IMR-90 (cell line): ENCODE measurements at regions not wholly inside any gene's neighbourhood (a gene's known extent, or its start where the extent isn't known, plus 50 kb on each side); places are given as distances from the start of the nearest gene placed in this dataset.

Experiments
- ATAC-seq: fragments of 200-7000 bp; cut with Tn5 transposase; 2 replicates; pipeline ENCODE4 v1.9.1; 2020; ENCODE audit warnings: low read depth, mild to moderate bottlenecking, moderate library complexity
- BruUV-seq: library from RNA; stranded (reverse); fragments of 400-500 nt; replicated peaks from 2 replicates; lab custom pipeline; 2021; lab: Mats Ljungman, UMichigan
- CTCF ChIA-PET: fragments of 300-600 bp; formaldehyde crosslinking; extraction: SDS; loops from one replicate; lab custom pipeline; 2021; ENCODE audit warnings: antibody characterized with exemption; lab: Yijun Ruan, JAX
- POLR2A ChIA-PET: fragments of 300-600 bp; sonication (Branson Sonifier 250); formaldehyde crosslinking; loops from one replicate; lab custom pipeline; 2022; ENCODE audit warnings: antibody characterized with exemption; ENCODE audit not compliant: unreplicated experiment; lab: Charles Lee
- DNase-seq: peaks from one replicate; pipeline ENCODE4 v3.0.0; 2013
- H2AFZ ChIP-seq: replicated peaks from 2 replicates; pipeline ENCODE3; 2013; ENCODE audit warnings: low read length, mild to moderate bottlenecking; ENCODE audit not compliant: poor library complexity
- H2AK5ac ChIP-seq: 2 replicates; pipeline ENCODE4 v1.6.1; 2013; ENCODE audit warnings: low read depth, low read length, inconsistent platforms
- H2AK9ac ChIP-seq: replicated peaks from 2 replicates; pipeline ENCODE3; 2013; ENCODE audit warnings: mild to moderate bottlenecking, low read depth, low read length, moderate library complexity; ENCODE audit not compliant: poor library complexity
- H2BK120ac ChIP-seq: 2 replicates; pipeline ENCODE4 v1.6.1; 2013; ENCODE audit warnings: low read depth, low read length, inconsistent platforms
- H2BK15ac ChIP-seq: 3 replicates; pipeline ENCODE4 v1.6.1; 2013; ENCODE audit warnings: low read depth, low read length, inconsistent platforms
- H2BK20ac ChIP-seq: 2 replicates; pipeline ENCODE4 v1.6.1; 2013; ENCODE audit warnings: low read depth, mild to moderate bottlenecking, inconsistent platforms, low read length, moderate library complexity
- H2BK5ac ChIP-seq: 2 replicates; pipeline ENCODE4 v1.6.1; 2013; ENCODE audit warnings: mild to moderate bottlenecking, low read depth, low read length, inconsistent platforms; ENCODE audit not compliant: poor library complexity, severe bottlenecking
- H3K14ac ChIP-seq: replicated peaks from 2 replicates; pipeline ENCODE4 v1.6.1; 2013; ENCODE audit warnings: low read depth, low read length, inconsistent platforms
- H3K18ac ChIP-seq: 2 replicates; pipeline ENCODE4 v1.6.1; 2013; ENCODE audit warnings: low read depth, low read length, control low read depth
- H3K23ac ChIP-seq: 2 replicates; pipeline ENCODE4 v1.6.1; 2013; ENCODE audit warnings: low read depth, low read length, inconsistent platforms
- H3K27ac ChIP-seq: 2 replicates; pipeline ENCODE4 v1.5.1; 2013; ENCODE audit warnings: mild to moderate bottlenecking, control low read depth, low read length; ENCODE audit not compliant: insufficient read depth
- H3K27me3 ChIP-seq: 2 replicates; pipeline ENCODE4 v1.6.1; 2013; ENCODE audit warnings: low read length; ENCODE audit not compliant: control insufficient read depth, insufficient read depth
- H3K36me3 ChIP-seq: 2 replicates; pipeline ENCODE4 v1.6.1; 2013; ENCODE audit warnings: low read length, mixed read lengths; ENCODE audit not compliant: control insufficient read depth, insufficient read depth
- H3K4ac ChIP-seq: 2 replicates; pipeline ENCODE4 v1.6.1; 2013; ENCODE audit warnings: low read depth, low read length, inconsistent platforms
- H3K4me1 ChIP-seq: 2 replicates; pipeline ENCODE4 v1.6.1; 2013; ENCODE audit warnings: low read length, mixed read lengths; ENCODE audit not compliant: control insufficient read depth, insufficient read depth
- H3K4me2 ChIP-seq: 2 replicates; pipeline ENCODE4 v1.6.1; 2013; ENCODE audit warnings: low read depth, mild to moderate bottlenecking, control low read depth, low read length, moderate library complexity
- H3K4me3 ChIP-seq: 2 replicates; pipeline ENCODE4 v1.5.1; 2013; ENCODE audit warnings: low read depth, mild to moderate bottlenecking, control low read depth, low read length, moderate library complexity; ENCODE audit not compliant: insufficient read depth
- H3K56ac ChIP-seq: 2 replicates; pipeline ENCODE4 v1.6.1; 2013; ENCODE audit warnings: low read length, inconsistent platforms; ENCODE audit not compliant: insufficient read depth; ENCODE audit errors: extremely low read depth
- H3K79me1 ChIP-seq, 2 experiments: 2 replicates each; pipeline ENCODE4 v1.6.1; 2013; ENCODE audit warnings: low read length in 2 of 2, inconsistent platforms in 1 of 2, low read depth in 1 of 2
- H3K9ac ChIP-seq: 2 replicates; pipeline ENCODE4 v1.6.1; 2013; ENCODE audit warnings: low read depth, low read length, control low read depth
- H3K9me1 ChIP-seq: 2 replicates; pipeline ENCODE4 v1.6.1; 2013; ENCODE audit warnings: low read length, inconsistent platforms; ENCODE audit not compliant: insufficient read depth
- H3K9me3 ChIP-seq: 2 replicates; pipeline ENCODE4 v1.6.1; 2013; ENCODE audit warnings: low read length; ENCODE audit not compliant: control insufficient read depth, insufficient read depth
- H4K20me1 ChIP-seq: 2 replicates; pipeline ENCODE4 v1.6.1; 2013; ENCODE audit warnings: low read length, inconsistent platforms; ENCODE audit not compliant: insufficient read depth
- H4K5ac ChIP-seq: 2 replicates; pipeline ENCODE4 v1.6.1; 2013; ENCODE audit warnings: mild to moderate bottlenecking, low read depth, low read length, control low read depth
- H4K8ac ChIP-seq, 2 experiments: 2 replicates each; pipeline ENCODE4 v1.6.1; 2013; ENCODE audit warnings: low read depth in 2 of 2, low read length in 2 of 2, control low read depth in 1 of 2, inconsistent platforms in 1 of 2
- H4K91ac ChIP-seq: 2 replicates; pipeline ENCODE4 v1.6.1; 2013; ENCODE audit warnings: low read depth, low read length, inconsistent platforms; ENCODE audit not compliant: insufficient read depth
- BHLHE40 ChIP-seq: fragments of 150-350 bp; IDR thresholded peaks from 2 replicates; pipeline ENCODE4 v1.6.1; 2016; ENCODE audit warnings: mild to moderate bottlenecking, low read depth, low read length
- CEBPB ChIP-seq: IDR thresholded peaks from 2 replicates; pipeline ENCODE4 v1.6.1; 2012; ENCODE audit warnings: low read depth, low read length, improper control_type of control experiment
- CHD1 ChIP-seq: IDR thresholded peaks from 2 replicates; pipeline ENCODE4 v1.6.1; 2012; ENCODE audit warnings: low read depth, low read length, improper control_type of control experiment
- FOS ChIP-seq: fragments of 150-350 bp; IDR thresholded peaks from 2 replicates; pipeline ENCODE4 v1.6.1; 2016; ENCODE audit warnings: low read depth, low read length
- MAZ ChIP-seq: IDR thresholded peaks from 2 replicates; pipeline ENCODE4 v1.6.1; 2012; ENCODE audit warnings: low read depth, mild to moderate bottlenecking, low read length, improper control_type of control experiment, moderate library complexity, borderline replicate concordance
- MXI1 ChIP-seq: IDR thresholded peaks from 2 replicates; pipeline ENCODE4 v1.6.1; 2012; ENCODE audit warnings: low read depth, mild to moderate bottlenecking, low read length, moderate library complexity, borderline replicate concordance
- NFE2L2 ChIP-seq: fragments of 150-350 bp; IDR thresholded peaks from 2 replicates; pipeline ENCODE4 v1.6.1; 2016; ENCODE audit warnings: low read depth, mild to moderate bottlenecking, low read length
- POLR2A ChIP-seq: IDR thresholded peaks from 2 replicates; pipeline ENCODE4 v1.6.1; 2012; ENCODE audit warnings: mild to moderate bottlenecking, low read depth, low read length
- RAD21 ChIP-seq: IDR thresholded peaks from 2 replicates; pipeline ENCODE4 v1.6.1; 2012; ENCODE audit warnings: low read length, improper control_type of control experiment
- RFX5 ChIP-seq: IDR thresholded peaks from 2 replicates; pipeline ENCODE4 v1.8.0; 2012; ENCODE audit warnings: low read depth, mild to moderate bottlenecking, low read length, moderate library complexity
- SMC3 ChIP-seq: fragments of 150-350 bp; IDR thresholded peaks from 2 replicates; pipeline ENCODE4 v1.6.1; 2016; ENCODE audit warnings: low read depth, mild to moderate bottlenecking, antibody characterized with exemption, low read length, moderate library complexity
- WGBS, 2 experiments: methylation state at CpG; one replicate each; pipeline versions ENCODE4 v1.1.5 to v1.1.7; 2013; ENCODE audit warnings: missing lambda C conversion rate in 2 of 2; ENCODE audit not compliant: insufficient read length in 1 of 2; ENCODE audit errors: extremely low coverage in 2 of 2; 5-methylcytosine and 5-hydroxymethylcytosine counted together
- dilution Hi-C: fragments of 300-500 bp; cut with HindIII; formaldehyde crosslinking; loops from one replicate; pipeline ENCODE4 v1.14.3; 2018; ENCODE audit warnings: low sequenced_read_pairs; ENCODE audit not compliant: unreplicated experiment
- in situ Hi-C: fragments of 300-500 bp; cut with MboI; formaldehyde crosslinking; loops from 3 replicates; pipeline ENCODE4 v1.14.3; 2019; ENCODE audit warnings: low sequenced_read_pairs, inconsistent platforms, mixed read lengths
- intact Hi-C: fragments of 100-400 bp; cut with micrococcal nuclease; formaldehyde crosslinking; loops from 2 replicates; pipeline ENCODE4 v1.10.0; 2022
- TF ChIP-seq, protein P1 (sequence below): fragments of 150-350 bp; IDR thresholded peaks from 2 replicates; pipeline ENCODE4 v1.6.1; 2016; ENCODE audit warnings: low read depth, mild to moderate bottlenecking, low read length, moderate library complexity, borderline replicate concordance

DNA sequence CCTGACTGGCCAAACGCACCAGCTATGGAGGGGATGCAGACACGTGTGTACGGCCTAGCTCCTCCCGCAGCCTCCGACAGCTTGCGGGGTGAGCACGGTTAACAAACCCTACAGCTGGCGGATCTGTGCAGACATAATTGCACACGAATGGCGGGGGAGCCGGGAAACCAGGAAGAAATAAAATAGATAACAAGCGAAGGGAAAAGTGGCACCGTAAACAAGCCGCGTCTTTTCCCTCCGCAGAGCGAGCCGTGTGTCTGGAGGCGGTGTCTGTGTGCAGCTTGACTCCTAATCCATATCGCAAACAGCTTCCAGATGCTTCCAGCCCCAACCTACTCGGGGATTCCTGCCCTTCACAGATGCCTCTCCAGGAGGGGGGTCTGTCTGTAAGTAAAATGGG lies 853.1 kb upstream of the SALL3 start:
- no peak overlapping the region for H4K8ac ChIP-seq
- no peak for DNase-seq
- H3K36me3 ChIP-seq = no peaks in the 10 kb centered on the region
- no peak overlapping the region for H3K4me3 ChIP-seq
- H3K56ac ChIP-seq = no peak overlapping the region
- no peak overlapping the region for H2BK15ac ChIP-seq
- no peak overlapping the region for H2BK5ac ChIP-seq
- no peak overlapping the region for H3K27ac ChIP-seq
- H3K4ac ChIP-seq = no peak overlapping the region
- no peak overlapping the region for H3K9ac ChIP-seq
- no peaks in the 10 kb centered on the region for H3K79me1 ChIP-seq
- in situ Hi-C loops = no loop called here
- H3K14ac ChIP-seq = no peak overlapping the region
- no peak for ATAC-seq
- no peak overlapping the region for H3K18ac ChIP-seq
- no peak overlapping the region for H2AK5ac ChIP-seq
- no peak overlapping the region for H4K5ac ChIP-seq
- peaks cover 65% of the 10 kb centered on the region for H3K9me3 ChIP-seq
- WGBS, 2 experiments = 35% methylated on average over 2 of the region's 21 CpGs; no CpG with 5 or more reads in 1 of the 2 experiments
- no peak overlapping the region for H2BK20ac ChIP-seq
- no peaks in the 10 kb centered on the region for H3K4me1 ChIP-seq
- no TSS peak for BruUV-seq
- no peaks in the 10 kb centered on the region for H3K27me3 ChIP-seq
- ChIA-PET CTCF (no interaction called here), POLR2A (no interaction called here)
- no peak overlapping the region for H3K4me2 ChIP-seq
- no peak overlapping the region for H4K91ac ChIP-seq
- H2BK120ac ChIP-seq = no peak overlapping the region
- dilution Hi-C loops = no loop called here
- H2AK9ac ChIP-seq = no peak overlapping the region
- H4K20me1 ChIP-seq = no peaks in the 10 kb centered on the region
- no peak overlapping the region for H2AFZ ChIP-seq
- no peak for TF ChIP-seq MXI1
- no peak for TF ChIP-seq SMC3
- no peak for TF ChIP-seq NFE2L2
- no peak for TF ChIP-seq POLR2A
- no peak for TF ChIP-seq CHD1
- TF ChIP-seq RFX5 = no peak
- no peak for TF ChIP-seq RAD21
- TF ChIP-seq MAZ = no peak
- no peak for TF ChIP-seq FOS
- no peak for TF ChIP-seq BHLHE40
- no peak for TF ChIP-seq CEBPB
- TF ChIP-seq, protein P1, sequence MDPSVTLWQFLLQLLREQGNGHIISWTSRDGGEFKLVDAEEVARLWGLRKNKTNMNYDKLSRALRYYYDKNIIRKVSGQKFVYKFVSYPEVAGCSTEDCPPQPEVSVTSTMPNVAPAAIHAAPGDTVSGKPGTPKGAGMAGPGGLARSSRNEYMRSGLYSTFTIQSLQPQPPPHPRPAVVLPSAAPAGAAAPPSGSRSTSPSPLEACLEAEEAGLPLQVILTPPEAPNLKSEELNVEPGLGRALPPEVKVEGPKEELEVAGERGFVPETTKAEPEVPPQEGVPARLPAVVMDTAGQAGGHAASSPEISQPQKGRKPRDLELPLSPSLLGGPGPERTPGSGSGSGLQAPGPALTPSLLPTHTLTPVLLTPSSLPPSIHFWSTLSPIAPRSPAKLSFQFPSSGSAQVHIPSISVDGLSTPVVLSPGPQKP = no peak
- intact Hi-C loops = no loop called here
- no peaks in the 10 kb centered on the region for H3K9me1 ChIP-seq
- no peak overlapping the region for H3K23ac ChIP-seq
